Kidney (tissue), 13 donors: ENCODE measurements at regions not wholly inside any gene's neighbourhood (a gene's known extent, or its start where the extent isn't known, plus 50 kb on each side); places are given as distances from the start of the nearest gene placed in this dataset.

ENCODE experiments used
- DNase-seq, 5 donors: peaks; one replicate each; pipeline ENCODE4 v3.0.0-alpha.2; 2013 to 2020
- FAIRE-seq: peaks from 2 replicates; lab custom pipeline; 2012; peaks lifted over from hg19 to GRCh38; lab: Jason Lieb, UNC
- H3K27ac ChIP-seq, 2 donors: one replicate each; pipeline ENCODE4 v1.7.0; 2013; ENCODE audit warnings: low read depth in 2 of 2, low read length in 2 of 2, inconsistent platforms in 1 of 2
- H3K27me3 ChIP-seq: one replicate; pipeline ENCODE4 v1.7.1; 2013; ENCODE audit warnings: low read length, inconsistent platforms; ENCODE audit not compliant: control insufficient read depth, insufficient read depth
- H3K36me3 ChIP-seq, 3 donors: one replicate each; pipeline versions ENCODE4 v1.7.0 to v1.7.1; 2013; ENCODE audit warnings: low read length in 3 of 3, control low read depth in 1 of 3, inconsistent platforms in 1 of 3; ENCODE audit not compliant: insufficient read depth in 3 of 3, control insufficient read depth in 2 of 3
- H3K4me1 ChIP-seq, 3 donors: one replicate each; pipeline versions ENCODE4 v1.7.0 to v1.7.1; 2013; ENCODE audit warnings: low read length in 3 of 3, inconsistent platforms in 1 of 3, low read depth in 1 of 3; ENCODE audit not compliant: control insufficient read depth in 2 of 3, insufficient read depth in 2 of 3
- H3K4me3 ChIP-seq, 3 donors: one replicate each; pipeline versions ENCODE4 v1.7.0 to v1.8.1; 2013; ENCODE audit warnings: low read length in 3 of 3, control low read depth in 1 of 3, inconsistent platforms in 1 of 3
- H3K9ac ChIP-seq, 3 donors: one replicate each; pipeline versions ENCODE4 v1.7.0 to v1.7.1; 2013; ENCODE audit warnings: low read length in 3 of 3, control low read depth in 1 of 3, inconsistent platforms in 1 of 3
- H3K9me3 ChIP-seq, 3 donors: one replicate each; pipeline versions ENCODE4 v1.7.0 to v1.7.1; 2013; ENCODE audit warnings: low read length in 3 of 3, control low read depth in 1 of 3, inconsistent platforms in 1 of 3; ENCODE audit not compliant: control insufficient read depth in 2 of 3, insufficient read depth in 1 of 3
- CTCF ChIP-seq: IDR thresholded peaks from 3 replicates; pipeline ENCODE4 v1.5.1; 2012; ENCODE audit warnings: mild to moderate bottlenecking, moderate library complexity, borderline replicate concordance; ENCODE audit not compliant: insufficient read depth; ENCODE audit errors: extremely low read depth
- intact Hi-C: fragments of 100-400 bp; cut with DNase I; formaldehyde crosslinking; loops from one replicate; pipeline ENCODE4 v1.11.1; 2022
- donor health status: control.
- donor health status: control.
- donor health status: control.
- donor health status: control.
- donor health status: control.
- donor health status: DM: yes; HTN: yes; CAD: no.
- donor health status: Normal renal cell carcinoma (clear cell type).

- Histone ChIP-seq H3K27ac (no peak overlapping the region), H3K4me3 (no peak overlapping the region), H3K27me3 (no peaks in the 10 kb centered on the region), H3K9ac (no peak overlapping the region), H3K4me1 (no peaks in the 10 kb centered on the region), H3K36me3 (no peaks in the 10 kb centered on the region), H3K9me3 (peaks cover 0 to 2% (median 0%) of the 10 kb centered on the region in 3 donors)
- TF ChIP-seq CTCF, result no peak
- FAIRE-seq (no peak), DNase-seq (no peak)
- intact Hi-C loops, result no loop called here
Observed at GRCh38 chr1:157219182-157219581, 81.0 kb upstream of the ETV3 start.

- TF ChIP-seq CTCF, result no peak
- no peak overlapping the region for H3K4me3 ChIP-seq
- H3K4me1 ChIP-seq, result no peaks in the 10 kb centered on the region
- H3K9ac ChIP-seq, result no peak overlapping the region
- H3K36me3 ChIP-seq, result no peaks in the 10 kb centered on the region
- H3K9me3 ChIP-seq, result peaks cover 0 to 4% (median 0%) of the 10 kb centered on the region in 3 donors
- intact Hi-C loops, result no loop called here
- H3K27ac ChIP-seq, result no peak overlapping the region
- DNase-seq (no peak), FAIRE-seq (no peak)
- H3K27me3 ChIP-seq, result no peaks in the 10 kb centered on the region
Observed at GRCh38 chr1:157218671-157219070, 80.5 kb upstream of the ETV3 start.

- FAIRE-seq (no peak), DNase-seq (no peak)
- intact Hi-C loops, result no loop called here
- Histone ChIP-seq H3K4me1 (no peaks in the 10 kb centered on the region), H3K36me3 (no peaks in the 10 kb centered on the region), H3K4me3 (no peak overlapping the region), H3K9ac (no peak overlapping the region), H3K9me3 (peaks cover 0 to 7% (median 6%) of the 10 kb centered on the region in 3 donors), H3K27me3 (no peaks in the 10 kb centered on the region), H3K27ac (no peak overlapping the region)
- no peak for TF ChIP-seq CTCF
Observed at GRCh38 chr1:157217486-157217885, 79.3 kb upstream of the ETV3 start.

- Histone ChIP-seq H3K36me3 (no peaks in the 10 kb centered on the region), H3K9me3 (peaks cover 0 to 7% (median 6%) of the 10 kb centered on the region in 3 donors), H3K4me3 (no peak overlapping the region), H3K9ac (no peak overlapping the region), H3K27me3 (no peaks in the 10 kb centered on the region), H3K4me1 (no peaks in the 10 kb centered on the region), H3K27ac (no peak overlapping the region)
- DNase-seq (no peak), FAIRE-seq (no peak)
- intact Hi-C loops, result no loop called here
- TF ChIP-seq CTCF, result no peak
Observed at GRCh38 chr1:157213836-157214235, 75.6 kb upstream of the ETV3 start.
